GM18868 (cell line): ENCODE measurements at regions not wholly inside any gene's neighbourhood (a gene's known extent, or its start where the extent isn't known, plus 50 kb on each side); places are given as distances from the start of the nearest gene placed in this dataset.
A peak's percentile ranks its signal among the peaks of the same experiment; 100 is the strongest.
"Not testable (repeated sequence)": the region's sequence is repeated elsewhere in the genome, so short reads cannot be mapped to it uniquely, and the experiment has no call there.

Experiments
- ATAC-seq: cut with Tn5 transposase; IDR thresholded peaks from one replicate; pipeline ENCODE4 v1.9.1; 2021; ENCODE audit warnings: mild to moderate bottlenecking, moderate library complexity; ENCODE audit not compliant: unreplicated experiment

GRCh38 chr3:95655363-95655986 lies 1158.9 kb upstream of the EPHA6 start:
- ATAC-seq: no peak

- ATAC-seq: no peak
Measured at GRCh38 chr3:95670765-95671164, 1143.6 kb upstream of the EPHA6 start.

- no peak for ATAC-seq
Measured at GRCh38 chr3:95673215-95673614, 1141.2 kb upstream of the EPHA6 start.

GRCh38 chr3:95705786-95706418 lies 1108.5 kb upstream of the EPHA6 start:
- ATAC-seq: peak; percentile 68

GRCh38 chr3:95707268-95707667 lies 1107.1 kb upstream of the EPHA6 start:
- no peak for ATAC-seq

GRCh38 chr3:95710684-95711083 lies 1103.7 kb upstream of the EPHA6 start:
- no peak for ATAC-seq

GRCh38 chr3:95711789-95712188 lies 1102.6 kb upstream of the EPHA6 start:
- ATAC-seq: peak; percentile 54

GRCh38 chr3:95715128-95715527 lies 1099.3 kb upstream of the EPHA6 start:
- no peak for ATAC-seq

GRCh38 chr3:95717048-95717447 lies 1097.3 kb upstream of the EPHA6 start:
- no peak for ATAC-seq

- no peak for ATAC-seq
Measured at GRCh38 chr3:95718168-95718567, 1096.2 kb upstream of the EPHA6 start.

GRCh38 chr3:95719481-95719880 lies 1094.9 kb upstream of the EPHA6 start:
- no peak for ATAC-seq

- peak; percentile 94 for ATAC-seq
Measured at GRCh38 chr3:95721938-95722337, 1092.5 kb upstream of the EPHA6 start.

- ATAC-seq: no peak
Measured at GRCh38 chr3:95725770-95726169, 1088.6 kb upstream of the EPHA6 start.

GRCh38 chr3:95731753-95732152 lies 1082.6 kb upstream of the EPHA6 start:
- ATAC-seq: no peak

- no peak for ATAC-seq
Measured at GRCh38 chr3:95733336-95733735, 1081.1 kb upstream of the EPHA6 start.

GRCh38 chr3:95738045-95738444 lies 1076.3 kb upstream of the EPHA6 start:
- ATAC-seq: no peak

- ATAC-seq: not testable (repeated sequence)
Measured at GRCh38 chr3:95744896-95745295, 1069.5 kb upstream of the EPHA6 start.

GRCh38 chr3:95750097-95750496 lies 1064.3 kb upstream of the EPHA6 start:
- no peak for ATAC-seq

- ATAC-seq: no peak
Measured at GRCh38 chr3:95751509-95751908, 1062.9 kb upstream of the EPHA6 start.

- no peak for ATAC-seq
Measured at GRCh38 chr3:95752199-95752598, 1062.2 kb upstream of the EPHA6 start.

- ATAC-seq: no peak
Measured at GRCh38 chr3:95758707-95759106, 1055.7 kb upstream of the EPHA6 start.

GRCh38 chr3:95759614-95760301 lies 1054.6 kb upstream of the EPHA6 start:
- no peak for ATAC-seq
